Astrocyte (in vitro differentiated cells and primary cell): ENCODE measurements at regions not wholly inside any gene's neighbourhood (a gene's known extent, or its start where the extent isn't known, plus 50 kb on each side); places are given as distances from the start of the nearest gene placed in this dataset.

Source experiments
- EZH2 ChIP-seq: IDR thresholded peaks from 2 replicates; pipeline ENCODE4 v1.6.1; 2012; ENCODE audit warnings: mild to moderate bottlenecking, low read length, inconsistent platforms; ENCODE audit not compliant: insufficient read depth
- TF ChIP-seq, protein P1 (sequence below): IDR thresholded peaks from 2 replicates; pipeline ENCODE4 v1.5.1; 2011; ENCODE audit warnings: low read depth, mild to moderate bottlenecking, inconsistent platforms, low read length, moderate library complexity; ENCODE audit not compliant: insufficient read depth

DNA sequence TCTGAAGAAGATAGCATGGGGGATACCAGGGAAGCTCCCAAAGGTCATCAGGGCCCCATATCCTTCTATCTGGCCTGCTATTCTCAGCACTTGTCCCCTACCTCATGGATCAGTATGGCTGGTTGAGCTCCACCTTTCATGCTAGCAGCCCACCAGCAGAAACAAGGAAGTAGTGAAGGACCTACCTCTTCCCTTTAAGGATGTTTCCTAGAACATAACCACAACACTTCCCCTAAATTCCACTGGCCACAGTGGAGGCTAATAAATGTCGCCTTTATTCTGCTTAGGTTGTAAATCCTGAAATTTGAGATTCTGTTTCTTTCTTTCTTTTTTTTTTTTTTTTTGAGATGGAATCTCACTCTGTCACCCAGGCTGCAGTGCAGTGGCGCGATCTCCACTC lies 128.6 kb upstream of the PARP11 start:
- TF ChIP-seq EZH2: no peak
- TF ChIP-seq, protein P1, sequence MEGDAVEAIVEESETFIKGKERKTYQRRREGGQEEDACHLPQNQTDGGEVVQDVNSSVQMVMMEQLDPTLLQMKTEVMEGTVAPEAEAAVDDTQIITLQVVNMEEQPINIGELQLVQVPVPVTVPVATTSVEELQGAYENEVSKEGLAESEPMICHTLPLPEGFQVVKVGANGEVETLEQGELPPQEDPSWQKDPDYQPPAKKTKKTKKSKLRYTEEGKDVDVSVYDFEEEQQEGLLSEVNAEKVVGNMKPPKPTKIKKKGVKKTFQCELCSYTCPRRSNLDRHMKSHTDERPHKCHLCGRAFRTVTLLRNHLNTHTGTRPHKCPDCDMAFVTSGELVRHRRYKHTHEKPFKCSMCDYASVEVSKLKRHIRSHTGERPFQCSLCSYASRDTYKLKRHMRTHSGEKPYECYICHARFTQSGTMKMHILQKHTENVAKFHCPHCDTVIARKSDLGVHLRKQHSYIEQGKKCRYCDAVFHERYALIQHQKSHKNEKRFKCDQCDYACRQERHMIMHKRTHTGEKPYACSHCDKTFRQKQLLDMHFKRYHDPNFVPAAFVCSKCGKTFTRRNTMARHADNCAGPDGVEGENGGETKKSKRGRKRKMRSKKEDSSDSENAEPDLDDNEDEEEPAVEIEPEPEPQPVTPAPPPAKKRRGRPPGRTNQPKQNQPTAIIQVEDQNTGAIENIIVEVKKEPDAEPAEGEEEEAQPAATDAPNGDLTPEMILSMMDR: no peak
